ENCODE measurements at regions not wholly inside any gene's neighbourhood (a gene's known extent, or its start where the extent isn't known, plus 50 kb on each side); places are given as distances from the start of the nearest gene placed in this dataset.

DNA sequence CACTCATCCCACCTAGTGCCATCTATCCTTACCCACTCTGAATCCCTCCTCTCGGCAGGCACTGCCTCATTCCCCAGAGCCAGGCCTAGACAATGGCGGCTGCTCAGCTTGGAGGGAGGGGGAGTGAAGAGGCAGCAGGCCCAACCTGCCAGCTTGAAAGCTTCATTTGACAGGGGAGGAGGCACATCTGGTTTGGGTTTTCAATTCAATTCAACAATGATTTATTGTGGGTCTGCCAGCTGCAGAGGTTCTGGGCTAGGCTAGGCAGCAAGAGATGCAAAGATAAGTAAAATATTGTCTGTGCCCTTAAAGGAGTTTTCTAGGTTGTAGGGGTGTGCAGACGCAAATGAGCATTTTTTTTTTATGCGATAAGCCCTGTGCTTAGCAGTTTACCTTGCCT lies 58.5 kb downstream of the RTL9 start:
- WGBS, 2 donors: 81 to 95% methylated on average over 4 of the region's 4 CpGs

DNA sequence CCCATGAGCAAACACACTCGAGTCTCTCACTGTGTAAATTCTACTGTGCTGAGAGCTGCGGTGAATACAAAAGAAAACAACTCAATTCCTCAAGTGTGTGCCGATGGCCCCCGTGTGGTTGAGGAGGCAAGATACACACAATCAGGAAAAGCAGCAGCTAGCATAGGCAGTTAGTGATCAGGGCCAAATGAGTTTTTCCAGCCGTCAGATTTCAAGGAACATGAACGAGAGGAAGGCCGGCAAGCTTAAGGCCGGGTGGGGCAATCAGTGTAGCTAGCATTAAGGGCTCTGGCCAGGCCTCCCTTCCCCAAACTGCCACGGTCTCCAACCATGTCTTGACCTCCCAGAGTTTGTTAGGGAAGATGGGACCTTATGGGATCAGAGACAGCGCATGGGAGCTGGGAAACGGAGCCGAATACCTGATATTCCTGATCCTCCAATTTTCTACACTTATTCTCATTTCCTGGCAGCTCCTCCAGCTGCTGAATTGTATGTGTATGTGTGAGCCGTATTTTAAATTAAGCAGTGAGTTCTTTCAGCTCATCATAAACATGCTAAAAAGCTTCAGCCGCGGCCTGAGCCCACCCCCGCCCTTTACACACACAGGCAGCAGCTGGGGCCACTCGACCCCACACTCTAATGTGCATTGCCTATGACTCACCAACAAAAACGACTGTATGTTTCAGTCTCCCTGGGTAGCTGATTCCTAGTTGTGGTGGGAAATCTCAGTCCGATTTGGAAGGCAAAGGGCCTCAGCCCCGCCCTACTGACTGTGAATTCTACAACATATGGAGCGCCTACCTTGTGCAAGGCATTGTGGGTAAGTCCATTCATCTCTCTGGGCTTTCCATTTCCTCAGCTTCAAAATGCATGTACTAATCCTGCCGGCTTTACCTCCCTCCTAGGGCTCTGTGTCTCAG lies 59.9 kb downstream of the RTL9 start:
- 50 to 60% methylated on average over 22 of the region's 22 CpGs for WGBS, 2 donors
- DNase-seq (peak in 1 of 2 donors; percentile 3), ATAC-seq (peak in 5 of 8 donors; percentile 19 to 58 (median 43))
- no peak overlapping the region for H3K27ac ChIP-seq
- no peaks in the 10 kb centered on the region for H3K36me3 ChIP-seq
- no peak overlapping the region for H3K4me3 ChIP-seq
- H3K4me1 ChIP-seq: peaks cover 0 to 13% (median 0%) of the 10 kb centered on the region in 9 donors
- intact Hi-C loops (cut with DNase I): loop anchor here in 1 of 10 donors (10.0 kb wide), 2 partner anchors 504 to 714 kb away; no protein-coding TSS in a partner anchor
- H3K9me3 ChIP-seq: no peaks in the 10 kb centered on the region
- TF ChIP-seq, protein P1, sequence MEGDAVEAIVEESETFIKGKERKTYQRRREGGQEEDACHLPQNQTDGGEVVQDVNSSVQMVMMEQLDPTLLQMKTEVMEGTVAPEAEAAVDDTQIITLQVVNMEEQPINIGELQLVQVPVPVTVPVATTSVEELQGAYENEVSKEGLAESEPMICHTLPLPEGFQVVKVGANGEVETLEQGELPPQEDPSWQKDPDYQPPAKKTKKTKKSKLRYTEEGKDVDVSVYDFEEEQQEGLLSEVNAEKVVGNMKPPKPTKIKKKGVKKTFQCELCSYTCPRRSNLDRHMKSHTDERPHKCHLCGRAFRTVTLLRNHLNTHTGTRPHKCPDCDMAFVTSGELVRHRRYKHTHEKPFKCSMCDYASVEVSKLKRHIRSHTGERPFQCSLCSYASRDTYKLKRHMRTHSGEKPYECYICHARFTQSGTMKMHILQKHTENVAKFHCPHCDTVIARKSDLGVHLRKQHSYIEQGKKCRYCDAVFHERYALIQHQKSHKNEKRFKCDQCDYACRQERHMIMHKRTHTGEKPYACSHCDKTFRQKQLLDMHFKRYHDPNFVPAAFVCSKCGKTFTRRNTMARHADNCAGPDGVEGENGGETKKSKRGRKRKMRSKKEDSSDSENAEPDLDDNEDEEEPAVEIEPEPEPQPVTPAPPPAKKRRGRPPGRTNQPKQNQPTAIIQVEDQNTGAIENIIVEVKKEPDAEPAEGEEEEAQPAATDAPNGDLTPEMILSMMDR (IDR thresholded peaks at IDR 0.05): peak in 4 of 9 donors; percentile 18 to 30 (median 20)
- peaks cover 0 to 67% (median 0%) of the 10 kb centered on the region in 7 donors for H3K27me3 ChIP-seq

More for the DNA sequence above, 58.5 kb downstream of the RTL9 start:
- DNase-seq (no peak), ATAC-seq (no peak)
- Histone ChIP-seq H3K36me3 (no peaks in the 10 kb centered on the region), H3K4me3 (no peak overlapping the region), H3K27ac (no peak overlapping the region), H3K27me3 (peaks cover 0 to 64% (median 0%) of the 10 kb centered on the region in 7 donors), H3K4me1 (peaks cover 0 to 13% (median 0%) of the 10 kb centered on the region in 9 donors), H3K9me3 (no peaks in the 10 kb centered on the region)
- TF ChIP-seq, protein P1 (IDR thresholded peaks at IDR 0.05): no peak
- intact Hi-C loops (cut with DNase I): loop anchor here in 1 of 10 donors (10.0 kb wide), 2 partner anchors 502 to 712 kb away; no protein-coding TSS in a partner anchor

DNA sequence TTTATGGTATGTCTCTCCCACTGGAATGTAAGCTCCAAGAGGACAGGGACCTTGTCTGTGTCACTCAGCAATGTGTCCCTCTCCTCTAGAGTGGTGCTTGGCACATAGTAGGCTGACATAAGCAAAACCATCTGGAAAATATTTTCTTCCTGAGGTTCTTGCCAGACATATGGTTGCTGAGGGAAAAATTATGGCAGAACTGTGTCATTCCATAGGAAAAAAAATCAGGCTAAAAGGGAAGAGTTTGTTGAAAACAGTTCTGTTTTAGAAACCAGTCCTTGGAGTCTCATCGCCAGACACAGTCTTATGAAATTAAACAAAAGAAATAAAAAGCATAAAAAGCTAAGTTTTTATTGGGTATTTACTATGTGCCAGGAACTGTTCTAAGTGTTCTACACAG lies 60.9 kb downstream of the RTL9 start:
- peaks cover 0 to 71% (median 0%) of the 10 kb centered on the region in 7 donors for H3K27me3 ChIP-seq
- H3K4me3 ChIP-seq: no peak overlapping the region
- ATAC-seq (no peak), DNase-seq (no peak)
- 76 to 96% methylated on average over 1 of the region's 1 CpG for WGBS, 2 donors
- no peaks in the 10 kb centered on the region for H3K36me3 ChIP-seq
- TF ChIP-seq, protein P1 (IDR thresholded peaks at IDR 0.05): no peak
- H3K9me3 ChIP-seq: no peaks in the 10 kb centered on the region
- H3K4me1 ChIP-seq: peaks cover 0 to 13% (median 0%) of the 10 kb centered on the region in 9 donors
- intact Hi-C loops (cut with DNase I): loop anchor here in 1 of 10 donors (10.0 kb wide), 2 partner anchors 505 to 715 kb away; no protein-coding TSS in a partner anchor
- no peak overlapping the region for H3K27ac ChIP-seq

DNA sequence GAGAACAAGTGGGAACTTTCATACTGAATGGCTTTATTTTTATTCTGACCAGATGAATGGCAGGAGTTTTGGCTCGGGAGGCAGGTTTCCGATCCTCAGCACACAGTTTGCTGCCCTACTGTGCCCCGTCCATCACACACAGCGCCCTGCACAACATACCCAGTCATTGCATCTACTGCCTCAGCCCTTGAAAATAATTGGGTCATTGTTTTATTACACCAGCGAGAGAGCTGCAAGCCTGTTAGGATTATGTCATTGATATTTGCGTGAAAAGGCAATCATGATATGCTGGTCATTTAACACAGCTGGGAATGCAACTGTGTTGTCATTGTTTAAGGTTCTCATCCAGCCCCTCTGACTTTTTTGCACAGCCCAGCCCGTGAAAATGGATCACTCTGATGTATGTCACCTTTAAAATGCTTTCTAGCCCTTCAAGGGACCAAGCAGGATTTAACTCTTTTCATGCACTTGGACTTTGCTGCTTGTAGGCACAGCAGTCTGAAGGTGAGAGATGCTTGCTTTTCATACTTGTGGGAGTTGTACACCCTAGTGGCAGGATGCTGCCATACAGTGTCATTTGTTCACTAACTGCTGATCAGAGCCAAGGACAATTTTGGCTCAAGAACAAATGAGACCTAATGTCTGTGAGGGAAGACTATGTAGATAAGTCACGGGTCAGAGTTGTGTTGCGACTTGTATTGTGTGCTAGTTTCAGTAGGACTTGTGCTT lies 62.3 kb downstream of the RTL9 start:
- H3K4me3 ChIP-seq: no peak overlapping the region
- H3K27ac ChIP-seq: no peak overlapping the region
- peaks cover 0 to 60% (median 0%) of the 10 kb centered on the region in 7 donors for H3K27me3 ChIP-seq
- intact Hi-C loops (cut with DNase I): no loop called here
- WGBS, 2 donors: 50 to 58% methylated on average over 9 of the region's 9 CpGs
- DNase-seq (no peak), ATAC-seq (peak in 3 of 8 donors; percentile 31 to 41 (median 34))
- TF ChIP-seq, protein P1 (IDR thresholded peaks at IDR 0.05): peak in 1 of 9 donors; percentile 6
- H3K36me3 ChIP-seq: no peaks in the 10 kb centered on the region
- H3K4me1 ChIP-seq: no peaks in the 10 kb centered on the region
- H3K9me3 ChIP-seq: no peaks in the 10 kb centered on the region
